Activated T-helper 9 cell treated with anti-CD3 and anti-CD28 coated beads, Interleukin-2, amount 50 U/mL, for 16 hours (primary cell): ENCODE measurements at regions not wholly inside any gene's neighbourhood (a gene's known extent, or its start where the extent isn't known, plus 50 kb on each side); places are given as distances from the start of the nearest gene placed in this dataset.
"Not testable (repeated sequence)": the region's sequence is repeated elsewhere in the genome, so short reads cannot be mapped to it uniquely, and the experiment has no call there.

Experiments
- DNase-seq: peaks from one replicate; pipeline ENCODE4 v3.0.0-alpha.2; 2020; ENCODE audit warnings: low read depth

GRCh38 chr17:71792966-71793365 is 327.9 kb upstream of the SOX9 start:
- no peak for DNase-seq

GRCh38 chr17:71793518-71793917 is 327.3 kb upstream of the SOX9 start:
- no peak for DNase-seq

GRCh38 chr17:71798701-71799100 is 322.1 kb upstream of the SOX9 start:
- DNase-seq = no peak

- no peak for DNase-seq
Observed at GRCh38 chr17:71799657-71800056, 321.2 kb upstream of the SOX9 start.

GRCh38 chr17:71801301-71801700 is 319.5 kb upstream of the SOX9 start:
- no peak for DNase-seq

GRCh38 chr17:71802663-71803062 is 318.2 kb upstream of the SOX9 start:
- DNase-seq = no peak

GRCh38 chr17:71803656-71804284 is 317.1 kb upstream of the SOX9 start:
- DNase-seq = no peak

GRCh38 chr17:71809537-71809936 is 311.3 kb upstream of the SOX9 start:
- DNase-seq = no peak

- not testable (repeated sequence) for DNase-seq
Observed at GRCh38 chr17:71813861-71814260, 307.0 kb upstream of the SOX9 start.

- no peak for DNase-seq
Observed at GRCh38 chr17:71821511-71821910, 299.3 kb upstream of the SOX9 start.

GRCh38 chr17:71824671-71825070 is 296.1 kb upstream of the SOX9 start:
- no peak for DNase-seq

- no peak for DNase-seq
Observed at GRCh38 chr17:71825687-71826086, 295.1 kb upstream of the SOX9 start.

GRCh38 chr17:71828182-71828596 is 292.6 kb upstream of the SOX9 start:
- no peak for DNase-seq

GRCh38 chr17:71830866-71831265 is 290.0 kb upstream of the SOX9 start:
- no peak for DNase-seq

GRCh38 chr17:71842986-71843385 is 277.8 kb upstream of the SOX9 start:
- no peak for DNase-seq

- no peak for DNase-seq
Observed at GRCh38 chr17:71845337-71845736, 275.5 kb upstream of the SOX9 start.

GRCh38 chr17:71846561-71847110 is 274.2 kb upstream of the SOX9 start:
- no peak for DNase-seq

- no peak for DNase-seq
Observed at GRCh38 chr17:71849783-71850768, 270.7 kb upstream of the SOX9 start.

- DNase-seq = no peak
Observed at GRCh38 chr17:71850812-71851211, 270.0 kb upstream of the SOX9 start.

GRCh38 chr17:71855010-71855409 is 265.8 kb upstream of the SOX9 start:
- no peak for DNase-seq

GRCh38 chr17:71864755-71865154 is 256.1 kb upstream of the SOX9 start:
- no peak for DNase-seq

- no peak for DNase-seq
Observed at GRCh38 chr17:71866095-71866494, 254.7 kb upstream of the SOX9 start.

- no peak for DNase-seq
Observed at GRCh38 chr17:71869293-71869692, 251.5 kb upstream of the SOX9 start.
